ENCODE measurements at regions not wholly inside any gene's neighbourhood (a gene's known extent, or its start where the extent isn't known, plus 50 kb on each side); places are given as distances from the start of the nearest gene placed in this dataset.

DNA sequence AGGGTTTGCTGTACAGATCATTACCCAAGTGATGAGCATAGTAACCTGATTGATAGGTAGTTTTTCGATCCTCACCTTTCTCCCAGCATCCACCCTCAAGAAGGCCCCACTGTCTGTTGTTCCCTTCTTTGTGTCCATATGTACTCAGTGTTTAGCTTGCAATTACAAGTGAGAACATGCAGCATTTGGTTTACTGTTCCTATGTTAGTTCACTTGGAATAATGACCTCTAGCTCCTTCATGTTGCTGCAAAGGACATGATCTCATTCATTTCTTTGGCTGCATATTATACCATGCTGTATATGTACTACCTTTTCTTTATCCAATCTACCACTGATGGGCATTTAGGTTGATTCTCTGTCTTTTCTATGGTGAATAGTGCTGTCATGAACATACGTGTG, 181.6 kb upstream of the FOXG1 start:
- Histone ChIP-seq H2AFZ (ENCODE audit: control insufficient read depth, low read length) (no peak overlapping the region), H3K9ac (ENCODE audit: control insufficient read depth, extremely low read depth, insufficient read depth, low read length) (no peak overlapping the region), H3K9me3 (ENCODE audit: control insufficient read depth, low read depth, low read length) (no peaks in the 10 kb centered on the region), H3K4me3 (ENCODE audit: control insufficient read depth in 2 of 3, extremely low read depth in 1 of 3, insufficient read depth in 2 of 3, low read depth in 1 of 3, low read length in 3 of 3) (no peak overlapping the region), H3K4me2 (ENCODE audit: control insufficient read depth, extremely low read depth, insufficient read depth, low read depth, low read length) (no peak overlapping the region), H3K79me2 (ENCODE audit: control insufficient read depth, insufficient read depth, low read length) (no peaks in the 10 kb centered on the region), H3K27me3 (ENCODE audit: control insufficient read depth, extremely low read depth, insufficient read depth, low read length) (no peaks in the 10 kb centered on the region), H3K27ac (ENCODE audit: control insufficient read depth, insufficient read depth, low read length) (no peak overlapping the region), H4K20me1 (ENCODE audit: control insufficient read depth, extremely low read depth, insufficient read depth, low read length) (no peaks in the 10 kb centered on the region), H3K36me3 (ENCODE audit: control insufficient read depth in 2 of 2, extremely low read depth in 1 of 2, insufficient read depth in 2 of 2, low read length in 2 of 2) (no peaks in the 10 kb centered on the region), H3K4me1 (ENCODE audit: control insufficient read depth, extremely low read depth, insufficient read depth, low read length) (no peaks in the 10 kb centered on the region), H3K9me1 (ENCODE audit: control insufficient read depth, extremely low read depth, insufficient read depth, low read length) (no peaks in the 10 kb centered on the region)
- TF ChIP-seq EZH2 (IDR thresholded peaks at IDR 0.05; ENCODE audit: low read length), result no peak
- TF ChIP-seq, protein P1, sequence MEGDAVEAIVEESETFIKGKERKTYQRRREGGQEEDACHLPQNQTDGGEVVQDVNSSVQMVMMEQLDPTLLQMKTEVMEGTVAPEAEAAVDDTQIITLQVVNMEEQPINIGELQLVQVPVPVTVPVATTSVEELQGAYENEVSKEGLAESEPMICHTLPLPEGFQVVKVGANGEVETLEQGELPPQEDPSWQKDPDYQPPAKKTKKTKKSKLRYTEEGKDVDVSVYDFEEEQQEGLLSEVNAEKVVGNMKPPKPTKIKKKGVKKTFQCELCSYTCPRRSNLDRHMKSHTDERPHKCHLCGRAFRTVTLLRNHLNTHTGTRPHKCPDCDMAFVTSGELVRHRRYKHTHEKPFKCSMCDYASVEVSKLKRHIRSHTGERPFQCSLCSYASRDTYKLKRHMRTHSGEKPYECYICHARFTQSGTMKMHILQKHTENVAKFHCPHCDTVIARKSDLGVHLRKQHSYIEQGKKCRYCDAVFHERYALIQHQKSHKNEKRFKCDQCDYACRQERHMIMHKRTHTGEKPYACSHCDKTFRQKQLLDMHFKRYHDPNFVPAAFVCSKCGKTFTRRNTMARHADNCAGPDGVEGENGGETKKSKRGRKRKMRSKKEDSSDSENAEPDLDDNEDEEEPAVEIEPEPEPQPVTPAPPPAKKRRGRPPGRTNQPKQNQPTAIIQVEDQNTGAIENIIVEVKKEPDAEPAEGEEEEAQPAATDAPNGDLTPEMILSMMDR (optimal IDR thresholded peaks at IDR 0.05 in 1 of 3, IDR thresholded peaks at IDR 0.05 in 1 of 3, conservative IDR thresholded peaks at IDR 0.05 in 1 of 3; ENCODE audit: extremely low read depth in 1 of 3, insufficient read depth in 2 of 3, low read length in 3 of 3), result no peak
- FAIRE-seq (no peak), DNase-seq (ENCODE audit: low read depth, low spot score) (no peak)
- dilution Hi-C loops (cut with MboI; ENCODE audit: extremely low pct_ligation_motif_present, low sequenced_read_pairs), result no loop called here

DNA sequence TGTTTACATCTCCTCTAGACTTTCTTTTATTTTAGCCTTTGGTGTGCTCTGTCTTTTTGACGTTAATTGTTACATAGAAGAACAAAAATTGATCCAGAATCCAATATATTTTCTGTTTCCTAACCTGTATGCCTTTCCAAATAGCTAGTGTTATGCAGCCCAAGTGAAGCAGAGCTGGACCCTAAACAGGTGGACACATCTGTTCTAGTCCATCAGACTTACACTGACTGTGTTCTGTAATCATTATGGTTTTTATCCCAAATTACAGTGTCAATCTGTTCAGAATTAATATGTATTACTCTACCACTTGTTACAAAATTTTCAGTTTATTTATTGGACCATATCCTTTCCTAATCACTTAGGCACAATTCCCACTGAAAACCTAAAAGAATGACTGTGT, 176.8 kb upstream of the FOXG1 start:
- H3K36me3 ChIP-seq (ENCODE audit: control insufficient read depth in 2 of 2, extremely low read depth in 1 of 2, insufficient read depth in 2 of 2, low read length in 2 of 2), result no peaks in the 10 kb centered on the region
- no peak for DNase-seq (ENCODE audit: low read depth, low spot score)
- H3K4me3 ChIP-seq (ENCODE audit: control insufficient read depth in 2 of 3, extremely low read depth in 1 of 3, insufficient read depth in 2 of 3, low read depth in 1 of 3, low read length in 3 of 3), result no peak overlapping the region
- no peak overlapping the region for H2AFZ ChIP-seq (ENCODE audit: control insufficient read depth, low read length)
- no peaks in the 10 kb centered on the region for H3K9me1 ChIP-seq (ENCODE audit: control insufficient read depth, extremely low read depth, insufficient read depth, low read length)
- H4K20me1 ChIP-seq (ENCODE audit: control insufficient read depth, extremely low read depth, insufficient read depth, low read length), result no peaks in the 10 kb centered on the region
- no peaks in the 10 kb centered on the region for H3K9me3 ChIP-seq (ENCODE audit: control insufficient read depth, low read depth, low read length)
- no peaks in the 10 kb centered on the region for H3K27me3 ChIP-seq (ENCODE audit: control insufficient read depth, extremely low read depth, insufficient read depth, low read length)
- no peaks in the 10 kb centered on the region for H3K4me1 ChIP-seq (ENCODE audit: control insufficient read depth, extremely low read depth, insufficient read depth, low read length)
- no peaks in the 10 kb centered on the region for H3K79me2 ChIP-seq (ENCODE audit: control insufficient read depth, insufficient read depth, low read length)
- no peak overlapping the region for H3K9ac ChIP-seq (ENCODE audit: control insufficient read depth, extremely low read depth, insufficient read depth, low read length)
- no peak overlapping the region for H3K27ac ChIP-seq (ENCODE audit: control insufficient read depth, insufficient read depth, low read length)
- dilution Hi-C loops (cut with MboI; ENCODE audit: extremely low pct_ligation_motif_present, low sequenced_read_pairs), result no loop called here
- TF ChIP-seq, protein P1 (optimal IDR thresholded peaks at IDR 0.05 in 1 of 3, IDR thresholded peaks at IDR 0.05 in 1 of 3, conservative IDR thresholded peaks at IDR 0.05 in 1 of 3; ENCODE audit: extremely low read depth in 1 of 3, insufficient read depth in 2 of 3, low read length in 3 of 3), result no peak
- no peak for TF ChIP-seq EZH2 (IDR thresholded peaks at IDR 0.05; ENCODE audit: low read length)
- FAIRE-seq, result no peak
- no peak overlapping the region for H3K4me2 ChIP-seq (ENCODE audit: control insufficient read depth, extremely low read depth, insufficient read depth, low read depth, low read length)

Measured in keratinocyte (primary cell).